GM19397 (cell line): ENCODE measurements at regions not wholly inside any gene's neighbourhood (a gene's known extent, or its start where the extent isn't known, plus 50 kb on each side); places are given as distances from the start of the nearest gene placed in this dataset.
"Not testable (repeated sequence)": the region's sequence is repeated elsewhere in the genome, so short reads cannot be mapped to it uniquely, and the experiment has no call there.

Experiments
- ATAC-seq: cut with Tn5 transposase; IDR thresholded peaks from one replicate; pipeline ENCODE4 v1.9.1; 2021; ENCODE audit warnings: mild to moderate bottlenecking, moderate library complexity; ENCODE audit not compliant: unreplicated experiment

DNA sequence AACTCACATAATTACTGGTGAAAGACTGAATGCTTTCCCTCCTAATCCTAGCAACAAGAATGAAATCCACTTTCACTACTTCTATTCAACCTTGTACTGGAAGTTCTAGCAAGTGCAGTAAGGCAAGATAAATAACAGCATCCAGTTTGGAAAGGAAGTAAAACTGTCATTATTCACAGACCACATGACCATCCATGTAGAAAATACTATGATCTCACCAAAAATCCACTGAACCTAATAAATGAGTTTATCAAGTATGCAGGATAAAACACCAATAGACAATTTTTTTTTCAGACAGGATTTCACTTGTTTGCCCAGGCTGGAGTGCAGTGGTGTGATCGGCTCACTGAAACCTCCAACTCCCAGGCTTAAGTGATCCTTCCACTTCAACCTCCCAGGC is 117.7 kb downstream of the TMEM167A start:
- no peak for ATAC-seq

DNA sequence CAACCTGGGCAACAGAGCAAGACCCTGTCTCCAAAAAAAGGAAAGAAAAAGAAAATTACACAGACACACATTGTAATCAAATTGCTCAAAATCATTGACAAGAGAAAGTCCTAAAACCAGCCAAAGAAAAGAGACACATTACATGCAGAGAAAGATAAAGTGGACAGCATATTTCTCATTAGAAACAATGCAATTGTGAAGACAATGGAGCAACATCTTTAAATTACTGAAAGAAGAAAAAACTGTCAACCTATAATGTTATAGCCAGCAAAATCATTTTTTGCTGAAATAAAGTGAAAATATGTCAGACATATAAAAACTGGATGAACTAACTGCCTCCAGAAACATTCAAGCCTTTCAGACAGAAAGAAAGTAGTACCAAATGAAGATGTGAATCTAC is 120.6 kb downstream of the TMEM167A start:
- ATAC-seq = no peak

DNA sequence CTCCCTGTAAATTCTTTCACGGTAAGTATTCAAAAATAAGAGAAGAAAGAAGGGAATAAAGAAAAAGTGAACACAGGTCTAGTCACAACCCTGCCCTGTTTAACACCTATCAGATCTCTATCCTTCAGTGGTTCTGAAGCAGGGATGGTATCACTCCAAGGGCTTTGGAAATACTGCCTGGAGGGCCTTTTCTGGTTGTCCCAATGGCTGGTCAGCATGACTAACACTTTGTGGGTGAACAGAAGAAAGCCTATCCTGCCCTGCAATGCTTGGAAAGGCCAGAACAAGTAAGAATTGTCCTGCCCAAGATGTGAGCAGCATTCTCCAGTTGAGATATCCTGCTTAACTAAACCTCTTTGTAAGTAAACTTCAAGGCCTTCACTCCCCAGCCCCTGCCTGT is 124.9 kb downstream of the TMEM167A start:
- no peak for ATAC-seq

DNA sequence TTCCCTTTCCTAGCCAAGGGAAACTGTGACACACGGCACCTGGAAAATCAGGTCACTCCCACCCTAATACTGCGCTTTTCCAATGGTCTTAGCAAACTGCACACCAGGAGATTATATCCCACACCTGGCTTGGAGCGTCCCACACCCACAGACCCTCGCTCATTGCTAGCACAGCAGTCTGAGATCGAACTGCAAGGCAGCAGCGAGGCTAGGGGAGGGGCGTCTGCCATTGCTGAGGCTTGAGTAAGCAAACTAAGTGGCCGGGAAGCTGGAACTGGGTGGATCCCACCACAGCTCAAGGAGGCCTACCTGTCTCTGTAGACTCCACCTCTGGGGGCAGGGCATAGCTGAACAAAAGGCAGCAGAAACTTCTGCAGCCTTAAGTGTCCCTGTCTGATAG is 132.9 kb downstream of the TMEM167A start:
- not testable (repeated sequence) for ATAC-seq

DNA sequence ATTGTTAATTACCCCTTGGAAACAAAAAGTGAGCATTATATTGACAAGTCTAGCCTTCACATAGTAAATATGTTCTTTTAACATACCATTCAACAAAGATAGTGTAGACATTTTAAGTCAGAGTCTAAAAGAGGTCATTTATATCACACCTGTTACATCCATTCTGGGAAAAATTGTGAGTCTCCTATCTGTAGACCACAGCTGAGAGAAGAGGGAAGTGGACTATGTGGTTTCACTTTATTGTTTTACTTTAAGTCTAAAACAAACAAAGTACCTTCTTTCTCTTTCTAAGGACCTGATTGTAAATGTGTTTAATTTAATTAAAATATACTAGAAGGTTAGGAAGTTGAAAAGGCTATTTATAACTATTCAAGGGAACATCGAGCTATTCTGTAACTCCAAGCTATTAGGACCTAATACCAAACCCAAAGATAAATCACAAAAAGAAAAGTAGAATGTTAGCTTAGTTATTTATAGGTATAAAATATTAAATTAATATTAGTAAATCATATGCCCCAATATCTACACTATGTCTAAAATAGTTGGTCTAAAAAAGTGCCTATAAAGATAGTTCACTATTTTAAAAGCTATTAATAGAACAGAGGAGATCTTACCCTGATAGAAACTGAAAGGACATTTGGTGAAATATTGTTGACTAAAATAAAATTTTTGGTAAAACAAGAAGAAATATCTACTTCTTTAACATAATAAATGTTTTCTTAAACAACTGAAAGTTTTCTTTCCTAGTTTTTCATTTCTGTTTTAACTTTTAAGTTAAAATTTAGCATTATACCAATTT is 134.9 kb downstream of the TMEM167A start:
- no peak for ATAC-seq

DNA sequence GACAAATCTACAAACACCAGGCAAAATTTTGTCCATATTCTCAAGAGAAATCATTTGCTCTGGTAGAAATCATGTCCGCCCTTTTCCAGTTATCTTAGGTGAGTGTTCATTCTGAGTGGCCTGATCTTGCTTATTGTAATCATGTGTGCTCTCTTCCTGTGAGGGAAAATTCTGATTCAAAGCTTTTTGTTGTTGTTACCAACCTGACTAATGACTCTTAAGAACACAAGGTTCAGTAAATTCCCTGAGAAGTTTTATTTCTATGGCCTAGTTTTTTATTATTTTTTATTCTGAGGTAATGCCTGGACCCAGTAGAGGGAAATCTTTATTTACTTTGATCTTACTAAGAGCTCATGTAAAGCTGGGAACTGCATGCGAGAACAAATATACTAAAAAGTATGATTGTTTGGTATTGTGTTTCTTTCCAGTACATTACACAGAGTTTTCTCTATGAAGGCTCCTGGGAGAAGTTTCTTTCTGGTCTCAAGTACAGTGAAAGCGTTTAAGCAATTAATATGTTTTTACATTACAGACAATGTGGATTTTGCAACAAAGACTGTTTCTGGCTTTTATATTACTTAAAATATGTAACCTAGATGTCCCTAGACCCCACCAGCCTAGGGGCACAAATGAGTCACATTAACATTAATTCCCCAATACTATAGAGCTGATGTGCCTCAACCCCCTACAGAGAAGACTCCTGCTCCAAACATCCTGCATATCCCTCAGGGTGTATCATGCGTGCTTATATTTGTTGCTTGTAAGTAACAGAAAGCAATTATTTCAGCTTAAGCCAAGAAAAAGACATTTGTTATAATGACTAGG is 138.1 kb downstream of the TMEM167A start:
- ATAC-seq = no peak

DNA sequence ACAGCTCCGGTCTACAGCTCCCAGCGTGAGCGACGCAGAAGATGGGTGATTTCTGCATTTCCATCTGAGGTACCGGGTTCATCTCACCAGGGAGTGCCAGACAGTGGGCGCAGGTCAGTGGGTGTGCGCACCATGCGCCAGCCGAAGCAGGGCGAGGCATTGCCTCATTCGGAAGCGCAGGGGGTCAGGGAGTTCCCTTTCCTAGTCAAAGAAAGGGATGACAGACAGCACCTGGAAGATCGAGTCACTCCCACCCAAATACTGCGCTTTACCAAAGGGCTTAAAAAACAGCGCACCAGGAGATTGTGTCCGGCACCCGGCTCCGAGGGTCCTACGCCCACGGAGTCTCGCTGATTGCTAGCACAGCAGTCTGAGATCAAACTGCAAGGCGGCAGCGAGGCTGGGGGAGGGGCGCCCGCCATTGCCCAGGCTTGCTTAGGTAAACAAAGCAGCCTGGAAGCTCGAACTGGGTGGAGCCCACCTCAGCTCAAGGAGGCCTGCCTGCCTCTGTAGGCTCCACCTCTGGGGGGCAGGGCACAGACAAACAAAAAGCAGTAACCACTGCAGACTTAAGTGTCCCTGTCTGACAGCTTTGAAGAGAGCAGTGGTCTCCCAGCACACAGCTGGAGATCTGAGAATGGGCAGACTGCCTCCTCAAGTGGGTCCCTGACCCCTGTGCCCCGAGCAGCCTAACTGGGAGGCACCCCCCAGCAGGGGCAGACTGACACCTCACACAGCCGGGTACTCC is 144.5 kb downstream of the TMEM167A start:
- ATAC-seq = not testable (repeated sequence)

DNA sequence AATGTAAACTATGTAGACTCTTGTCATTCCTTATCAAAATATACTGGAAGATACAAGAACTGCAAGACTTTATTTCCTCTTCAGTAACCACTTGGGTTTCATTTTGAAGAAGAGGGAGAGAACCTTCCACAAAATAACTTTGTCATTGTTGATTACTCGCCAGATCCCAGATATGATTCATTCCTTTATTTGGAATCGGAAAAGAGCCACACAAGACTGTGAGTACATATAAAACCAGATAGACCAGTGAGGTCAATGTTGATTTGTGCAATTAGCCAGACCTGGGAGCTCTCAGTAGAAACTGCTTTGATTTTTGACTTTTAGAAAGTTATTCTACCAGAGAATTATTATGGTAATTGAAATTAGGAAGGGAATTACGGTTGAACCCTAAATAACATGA is 146.1 kb downstream of the TMEM167A start:
- no peak for ATAC-seq

DNA sequence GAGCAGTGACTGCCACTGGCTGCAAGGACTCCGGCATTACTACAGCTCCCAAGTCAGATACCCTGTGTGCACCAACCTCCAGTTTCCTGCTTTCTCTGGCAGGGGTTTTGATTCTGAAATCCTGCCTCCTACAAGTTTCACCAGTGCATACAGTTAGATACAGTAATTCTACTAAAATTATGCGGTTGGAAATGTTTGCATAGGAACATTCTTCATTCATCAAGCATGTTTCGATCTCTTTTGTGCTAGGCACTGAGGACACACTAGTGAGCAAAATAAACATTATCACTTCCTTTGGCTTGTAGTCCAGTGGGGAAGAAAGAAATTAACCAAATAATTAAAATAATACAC is 152.2 kb downstream of the TMEM167A start:
- ATAC-seq = no peak

DNA sequence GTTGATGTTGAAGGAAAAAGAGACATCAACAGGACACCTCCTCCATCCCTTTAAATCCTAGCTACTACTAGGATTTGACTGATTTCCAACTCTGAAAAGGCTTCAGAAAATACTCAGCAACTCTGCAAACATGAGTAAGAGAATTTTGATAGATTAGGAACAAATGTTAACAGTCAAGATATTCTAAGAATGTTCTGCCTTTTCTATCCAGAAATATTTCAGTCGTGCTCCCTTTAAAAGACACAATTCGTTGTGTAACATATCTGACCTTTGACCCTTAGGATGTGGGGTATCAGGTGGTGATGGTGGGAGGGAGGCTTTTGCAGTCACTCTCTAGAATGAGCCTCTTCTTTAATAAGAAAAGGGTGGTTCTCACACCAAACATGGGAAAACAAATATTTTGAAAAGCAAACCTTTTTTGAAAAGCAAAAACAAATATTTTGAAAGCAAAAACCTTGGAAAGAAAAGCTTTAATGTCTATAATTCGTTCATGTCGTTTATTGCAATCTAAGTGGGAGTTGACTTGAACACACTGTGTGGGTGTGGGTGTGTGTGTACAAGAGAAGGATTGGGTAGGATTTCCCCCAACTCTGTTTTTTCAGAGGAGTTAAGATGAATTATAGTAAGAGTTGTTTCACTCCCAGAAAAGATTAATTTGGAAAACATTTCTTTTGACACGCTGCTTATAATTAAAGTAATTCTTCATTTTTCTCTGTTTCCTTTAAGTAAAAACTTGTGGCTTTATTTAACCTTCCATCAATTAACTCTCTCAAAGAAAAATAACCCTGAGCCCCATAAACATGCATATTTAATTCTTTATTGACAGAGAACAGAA is 152.8 kb downstream of the TMEM167A start:
- no peak for ATAC-seq

DNA sequence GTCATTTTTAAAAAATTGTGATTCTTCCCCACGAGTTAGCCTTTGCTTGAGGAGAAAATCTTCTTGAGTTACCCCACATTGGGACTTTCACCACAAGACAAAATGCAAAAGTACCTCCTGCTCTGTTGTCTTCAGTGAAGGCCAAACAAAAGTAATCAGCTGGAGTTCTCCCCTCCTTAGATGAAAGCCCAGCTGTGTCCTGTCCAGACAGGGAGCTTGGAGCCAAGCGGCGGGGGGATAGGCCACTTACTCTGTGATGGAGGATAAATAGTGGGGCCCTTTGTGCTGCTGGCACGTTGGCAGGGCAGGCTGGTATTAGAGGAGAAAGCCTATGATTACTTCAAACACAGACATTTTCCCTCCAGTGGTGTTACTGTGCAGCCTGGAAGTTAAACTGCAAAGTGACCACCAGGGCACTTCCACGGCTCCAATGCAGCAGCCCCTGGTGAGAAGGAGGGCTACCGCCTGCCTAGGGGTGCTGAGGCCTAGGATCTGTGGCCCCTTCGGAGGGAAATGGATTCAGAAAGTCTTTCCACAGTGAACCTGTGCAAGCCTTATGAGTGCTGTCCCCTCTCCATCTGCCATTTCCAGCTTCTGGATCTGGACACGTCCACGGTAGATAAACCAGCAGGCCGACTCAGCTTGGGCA is 155.0 kb downstream of the TMEM167A start:
- no peak for ATAC-seq

DNA sequence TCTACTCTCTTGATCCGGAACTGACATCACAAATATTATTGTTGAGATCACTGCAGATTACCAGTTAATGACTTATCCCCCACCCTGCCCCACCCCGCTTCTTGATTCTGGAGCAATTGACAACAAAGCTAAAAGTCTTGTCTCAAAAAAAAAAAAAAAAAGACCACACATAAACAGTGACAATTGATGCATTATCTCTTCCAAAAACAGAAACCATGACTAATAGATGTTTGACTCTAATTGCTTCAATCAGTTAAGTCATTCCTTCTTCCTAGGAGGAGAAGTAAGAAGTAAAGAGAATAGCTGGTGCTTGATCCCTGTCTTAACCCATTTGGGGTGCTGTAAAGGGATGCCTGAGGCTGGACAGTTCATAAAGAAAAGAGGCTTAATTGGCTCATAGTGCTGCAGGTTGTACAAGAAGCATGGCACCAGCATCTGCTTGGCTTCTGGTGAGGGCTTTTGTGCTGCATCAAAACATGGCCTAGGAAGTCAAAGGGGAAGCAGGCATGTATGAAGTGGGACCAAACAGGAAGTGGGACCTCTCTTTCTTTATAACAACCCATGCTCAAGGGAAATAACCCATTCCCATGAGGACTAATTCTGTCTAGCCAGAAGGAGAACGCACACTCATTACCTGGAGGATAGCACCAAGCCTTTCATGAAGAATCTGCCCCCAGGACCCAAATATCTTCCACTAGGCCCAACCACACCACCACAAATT is 158.7 kb downstream of the TMEM167A start:
- no peak for ATAC-seq

DNA sequence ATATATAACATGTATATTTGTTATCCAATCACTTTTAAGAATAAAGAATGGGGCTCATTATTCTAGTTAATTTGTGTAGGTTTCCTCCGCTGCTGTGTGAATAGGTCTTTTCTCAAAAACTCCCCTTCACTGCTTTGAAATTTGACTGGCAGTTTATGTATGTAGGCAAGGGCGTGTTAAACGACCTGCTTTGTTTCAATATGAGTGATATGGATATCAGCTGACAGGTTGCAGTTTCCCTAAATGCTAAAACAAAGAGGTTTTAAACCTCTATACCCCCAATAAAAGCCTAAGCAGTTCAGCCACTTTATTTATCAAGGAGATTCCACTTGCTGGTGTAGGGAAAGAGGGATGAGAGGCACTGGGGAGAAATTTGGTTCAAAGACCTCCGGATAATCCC is 159.6 kb downstream of the TMEM167A start:
- no peak for ATAC-seq

DNA sequence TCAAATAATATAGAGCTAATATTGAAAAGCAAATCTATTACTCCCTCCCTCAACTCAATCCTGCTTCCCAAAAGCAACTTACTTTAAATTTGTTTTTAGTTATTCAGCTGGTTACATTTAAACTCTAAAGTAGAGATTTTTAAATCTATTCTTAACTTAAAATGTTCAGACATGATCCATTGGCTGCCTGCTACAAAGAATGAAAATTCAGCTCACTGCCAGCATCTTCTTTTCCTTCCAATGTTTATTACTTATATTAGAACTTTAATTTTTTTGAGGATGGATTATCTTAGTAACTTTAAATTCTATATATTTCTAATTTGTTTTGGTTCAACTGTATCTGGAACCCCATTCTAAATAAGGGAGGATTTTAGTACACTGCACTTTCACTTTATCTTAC is 163.2 kb downstream of the TMEM167A start:
- no peak for ATAC-seq

DNA sequence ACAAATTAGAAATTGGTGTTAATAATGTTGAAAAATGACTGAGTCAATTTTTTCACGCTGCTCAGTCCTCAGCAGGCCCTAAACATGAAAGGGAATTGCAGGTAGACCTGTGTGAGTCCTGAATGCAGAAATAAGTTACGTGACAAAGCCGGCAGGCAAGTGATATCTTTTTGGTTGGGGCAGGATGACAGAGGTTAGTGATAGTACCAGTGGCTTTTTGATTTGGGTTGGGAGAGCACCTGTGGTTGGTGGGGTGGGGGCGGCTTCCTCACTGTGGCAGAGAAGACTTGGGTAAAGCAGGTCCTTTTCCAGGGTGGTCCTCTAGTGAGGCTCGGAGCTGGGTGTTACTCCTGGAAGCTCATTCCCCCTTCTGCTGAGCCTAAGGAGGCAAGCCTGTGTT is 164.7 kb downstream of the TMEM167A start:
- no peak for ATAC-seq

DNA sequence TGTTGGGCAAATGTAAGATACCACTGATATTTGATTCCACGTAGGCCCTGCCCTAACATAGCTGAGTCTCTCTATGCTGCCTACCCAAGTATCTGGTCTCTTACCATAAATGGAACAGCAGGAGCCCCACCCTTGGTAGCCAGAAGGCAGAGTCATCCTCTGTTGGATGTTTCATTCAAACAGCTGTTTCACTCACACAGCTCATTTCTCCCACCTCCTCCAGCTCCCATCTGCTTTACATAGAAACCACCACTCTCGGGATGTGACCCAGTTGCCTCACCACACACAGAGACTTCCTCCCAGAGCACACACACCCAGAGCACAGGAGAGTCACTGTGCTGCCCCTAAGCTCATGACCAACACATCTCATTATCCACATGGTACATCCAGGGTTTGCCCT is 165.3 kb downstream of the TMEM167A start:
- ATAC-seq = no peak

DNA sequence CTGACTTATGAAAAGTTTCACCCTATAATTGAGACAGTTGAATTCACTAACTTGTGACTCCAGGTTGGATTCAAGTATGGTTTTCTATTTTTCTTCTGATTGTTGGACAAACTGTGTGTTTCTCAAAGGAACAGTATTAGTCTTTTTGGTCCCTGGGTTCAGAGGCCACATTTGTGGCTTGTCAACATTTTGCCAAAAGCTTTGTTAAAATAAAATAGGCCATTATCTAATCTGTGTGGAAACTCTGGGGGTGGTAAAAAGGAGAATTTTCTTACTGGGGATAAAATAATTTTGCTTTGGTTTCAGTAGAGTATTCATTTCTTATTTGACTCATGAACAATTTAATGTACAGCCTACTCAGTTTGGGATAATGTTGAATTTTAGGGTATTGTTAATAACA is 166.3 kb downstream of the TMEM167A start:
- no peak for ATAC-seq

DNA sequence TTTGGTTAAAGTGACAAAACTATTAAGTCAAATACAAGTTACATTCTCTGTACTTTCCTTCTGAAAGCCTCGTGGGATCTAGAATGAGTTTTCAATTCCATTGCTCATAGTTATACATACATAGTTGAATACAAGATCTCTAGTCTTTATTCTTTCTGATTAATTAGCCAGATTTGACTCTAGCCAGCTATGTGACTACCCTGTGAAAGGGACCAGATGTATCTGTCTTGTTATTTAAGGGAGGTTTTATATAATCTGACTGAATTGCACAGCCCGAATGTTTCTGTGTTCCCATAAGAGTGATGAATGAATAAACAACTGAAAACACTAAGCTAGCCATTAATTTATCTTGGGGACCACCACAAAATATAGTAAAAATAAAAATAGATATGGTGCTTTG is 166.7 kb downstream of the TMEM167A start:
- ATAC-seq = no peak

DNA sequence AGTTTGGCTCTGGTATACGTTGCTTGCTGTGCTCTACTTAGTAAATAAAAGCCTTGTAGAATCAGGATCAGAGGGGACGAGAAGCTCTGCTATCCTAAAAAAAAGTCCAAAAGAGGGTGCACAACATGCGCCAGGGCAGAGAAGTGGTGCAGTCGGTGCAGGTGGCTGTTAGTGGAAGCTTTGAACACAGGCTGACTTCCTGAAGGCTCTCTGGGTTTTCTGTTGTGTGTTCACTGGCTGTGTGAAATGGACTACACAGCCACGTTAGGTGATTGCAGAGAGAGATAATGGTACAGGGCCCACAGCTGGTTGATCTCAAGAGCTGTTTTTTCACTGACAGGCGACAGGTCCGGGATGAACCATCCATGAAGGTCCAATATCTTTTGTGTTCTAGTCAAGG is 167.4 kb downstream of the TMEM167A start:
- no peak for ATAC-seq

DNA sequence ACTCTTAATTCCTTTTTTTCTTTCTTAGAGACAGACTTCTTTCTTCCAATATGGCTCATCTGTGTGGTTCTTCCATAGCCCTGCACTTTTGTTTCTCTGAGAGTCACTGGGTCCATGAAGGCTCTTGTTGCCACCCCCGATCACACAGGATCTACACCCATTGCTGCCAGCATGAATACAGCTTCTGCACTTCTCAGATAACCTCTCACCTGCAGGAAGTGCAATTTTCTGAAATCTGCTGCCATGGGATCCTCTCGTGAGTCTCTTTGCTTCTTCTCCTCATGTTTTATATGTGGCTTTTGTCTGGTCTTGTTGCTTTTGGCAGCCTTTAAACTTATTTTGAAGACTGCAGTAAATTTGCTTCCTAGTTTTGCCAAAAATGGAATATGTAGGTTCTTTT is 171.2 kb downstream of the TMEM167A start:
- no peak for ATAC-seq
